SU-DHL-6 (cell line): ENCODE measurements at regions not wholly inside any gene's neighbourhood (a gene's known extent, or its start where the extent isn't known, plus 50 kb on each side); places are given as distances from the start of the nearest gene placed in this dataset.

Experiments used
- CTCF ChIP-seq: fragments of 200-600 bp; sonication (generic); IDR thresholded peaks from one replicate; pipeline ENCODE4 v1.5.1; 2017; ENCODE audit warnings: antibody characterized with exemption, mild to moderate bottlenecking, low read length, moderate library complexity; ENCODE audit not compliant: insufficient read depth, poor library complexity, severe bottlenecking
- EZH2phosphoT487 ChIP-seq: fragments of 200-600 bp; sonication (generic), shearing (Covaris generic); conservative IDR thresholded peaks from 2 replicates; pipeline ENCODE4 v1.6.1; 2018; ENCODE audit warnings: mild to moderate bottlenecking, antibody characterized with exemption, low read length, moderate library complexity, mixed read lengths

- TF ChIP-seq CTCF: no peak
- no peak for TF ChIP-seq EZH2phosphoT487
These were observed 51.9 kb upstream of the SKAP2 start for GRCh38 chr7:26916336-26916735.
